Dedifferentiated amniotic fluid mesenchymal stem cell (primary cell): ENCODE measurements at regions not wholly inside any gene's neighbourhood (a gene's known extent, or its start where the extent isn't known, plus 50 kb on each side); places are given as distances from the start of the nearest gene placed in this dataset.

Source experiments
- DNase-seq: peaks from one replicate; pipeline ENCODE4 v3.0.0-alpha.2; 2016; ENCODE audit errors: extremely low spot score

DNA sequence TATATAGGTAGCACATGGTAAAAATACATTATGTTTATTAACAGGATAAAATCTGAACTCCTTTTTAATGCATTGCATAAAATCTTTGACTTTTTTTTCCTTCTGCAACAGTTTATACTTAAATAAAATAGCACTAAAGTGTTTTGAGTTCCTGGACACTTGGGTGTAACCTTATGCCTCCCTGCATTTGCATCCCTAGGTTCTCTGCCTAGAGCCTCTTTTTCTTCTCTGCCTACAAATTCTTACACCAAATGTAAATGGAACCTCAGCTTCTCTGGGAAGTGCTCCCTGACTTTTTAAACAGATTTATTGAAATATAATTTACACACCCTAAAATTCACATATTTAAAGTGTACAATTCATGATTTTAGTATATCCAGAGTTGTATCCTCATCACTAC, 1017.6 kb downstream of the CNTNAP5 start:
- no peak for DNase-seq

DNA sequence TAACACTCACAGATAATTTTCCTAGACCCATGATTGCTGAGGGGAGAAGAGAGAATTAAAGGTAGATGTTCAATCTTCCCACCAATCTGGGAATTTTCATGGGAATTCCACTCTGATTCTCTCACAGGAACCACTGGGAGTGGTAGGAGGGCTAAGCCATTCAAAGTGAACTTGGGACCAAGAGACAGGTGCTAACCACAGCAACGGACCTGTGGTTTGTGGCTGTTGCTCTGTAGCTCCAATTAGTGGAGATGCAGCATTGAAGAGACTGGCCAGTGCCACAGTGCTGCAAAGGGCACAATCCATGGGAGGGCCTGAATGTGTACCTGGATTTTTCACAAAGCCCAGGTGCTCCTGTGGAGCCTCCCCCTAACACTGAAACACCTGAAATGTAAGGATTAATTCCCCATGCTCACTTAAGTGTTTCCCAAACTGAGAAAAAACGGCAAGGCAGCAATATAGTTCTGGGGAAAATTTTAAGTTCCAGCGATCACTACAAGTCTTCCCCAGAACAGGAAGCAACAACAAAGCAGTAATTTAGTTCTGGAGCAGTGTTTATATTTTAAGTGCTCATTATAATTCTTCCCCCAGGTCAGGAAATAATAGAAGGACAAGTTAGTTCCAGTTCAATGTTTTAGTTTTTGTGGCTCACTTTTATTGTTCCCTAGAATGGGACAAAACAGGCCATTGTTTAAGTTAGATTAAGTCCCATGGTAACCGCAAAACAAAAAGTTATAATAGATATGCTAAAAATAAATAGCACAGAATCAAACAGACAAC, 1045.8 kb downstream of the CNTNAP5 start:
- no peak for DNase-seq

GRCh38 chr2:125073440-125073839, 1048.4 kb downstream of the CNTNAP5 start:
- no peak for DNase-seq

GRCh38 chr2:125085904-125086303, 1060.8 kb downstream of the CNTNAP5 start:
- no peak for DNase-seq

DNA sequence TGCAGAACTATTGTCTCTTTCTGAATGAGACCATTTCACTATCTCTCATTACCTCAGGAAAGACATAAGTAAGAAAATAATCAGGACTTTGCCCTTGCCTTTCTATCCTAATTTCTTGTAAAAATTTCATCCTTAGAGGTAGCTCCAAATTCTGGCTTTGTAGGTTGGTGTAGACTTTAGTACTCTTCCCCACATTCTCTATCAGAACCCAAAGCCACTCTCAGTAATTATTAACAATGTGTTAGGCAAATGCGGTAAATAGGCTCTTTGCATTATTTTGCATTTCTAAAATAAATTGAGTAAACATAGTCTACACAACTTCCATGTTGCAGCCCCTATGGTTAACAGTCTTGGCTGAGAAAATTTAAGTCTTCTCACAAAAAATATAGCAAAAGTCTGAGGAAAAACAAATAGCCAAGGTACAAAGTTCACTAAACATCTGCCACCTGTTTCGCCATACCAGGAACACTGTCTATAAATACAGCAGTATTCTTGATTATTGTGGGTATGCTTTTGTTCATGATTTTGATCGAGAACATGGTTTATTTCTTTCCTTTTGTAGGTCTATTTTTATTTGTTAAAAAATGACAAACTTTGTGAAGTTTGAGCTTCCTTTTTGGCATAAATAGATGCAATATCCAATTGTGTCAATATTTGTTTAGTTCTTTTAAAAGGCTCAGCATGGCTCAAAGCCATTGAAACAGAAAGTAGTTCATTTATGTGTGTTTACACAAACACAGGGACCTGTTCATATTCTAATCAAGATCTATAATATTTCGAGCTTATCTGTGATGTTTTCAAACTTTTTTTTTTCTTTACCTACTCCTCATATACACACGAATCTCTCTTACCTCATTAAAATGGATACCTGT, 1061.5 kb downstream of the CNTNAP5 start:
- DNase-seq: no peak

GRCh38 chr2:125092276-125093009, 1067.4 kb downstream of the CNTNAP5 start:
- no peak for DNase-seq

- DNase-seq: no peak
Observed at GRCh38 chr2:125095826-125096225, 1070.7 kb downstream of the CNTNAP5 start.

DNA sequence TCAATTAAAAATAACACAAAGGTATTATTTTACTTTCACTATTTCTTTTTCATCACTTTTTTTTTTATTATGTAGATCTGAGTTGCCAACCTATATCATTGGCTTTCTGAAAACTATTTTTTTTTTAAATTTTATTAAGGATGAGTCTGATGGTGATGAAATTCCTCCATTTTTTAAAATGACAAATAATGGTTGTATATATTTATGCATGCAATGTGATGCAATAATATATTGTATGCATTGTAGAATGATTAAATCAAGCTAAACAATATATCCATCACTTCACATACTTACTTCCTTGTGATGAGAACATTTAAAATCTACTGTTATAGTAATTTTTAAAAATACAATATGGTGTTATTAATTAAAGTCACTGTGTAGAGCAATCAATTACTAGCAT, 1081.6 kb downstream of the CNTNAP5 start:
- no peak for DNase-seq

DNA sequence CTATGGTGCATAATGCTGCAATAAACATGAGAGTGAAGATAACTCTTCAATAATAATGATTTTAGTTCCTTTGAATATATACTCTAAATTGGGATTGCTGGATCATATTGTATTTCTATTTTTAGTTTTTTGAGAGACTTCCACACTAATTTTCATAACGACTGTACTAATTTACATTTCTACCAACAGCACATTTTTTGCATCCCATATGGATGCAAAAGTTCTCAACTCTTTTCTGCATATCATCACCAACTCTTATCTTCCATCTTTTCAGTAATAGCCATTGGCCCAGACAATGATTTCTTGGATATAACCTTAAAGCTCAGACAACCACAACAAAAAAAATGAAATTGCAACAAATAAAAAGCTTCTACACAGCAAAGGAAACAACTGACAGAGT, 1082.4 kb downstream of the CNTNAP5 start:
- DNase-seq: no peak

GRCh38 chr2:125108251-125108650, 1083.2 kb downstream of the CNTNAP5 start:
- DNase-seq: no peak

GRCh38 chr2:125125902-125126301, 1100.8 kb downstream of the CNTNAP5 start:
- no peak for DNase-seq

- no peak for DNase-seq
Observed at GRCh38 chr2:125160947-125161346, 1135.9 kb downstream of the CNTNAP5 start.

- DNase-seq: no peak
Observed at GRCh38 chr2:125167152-125167551, 1142.1 kb downstream of the CNTNAP5 start.

DNA sequence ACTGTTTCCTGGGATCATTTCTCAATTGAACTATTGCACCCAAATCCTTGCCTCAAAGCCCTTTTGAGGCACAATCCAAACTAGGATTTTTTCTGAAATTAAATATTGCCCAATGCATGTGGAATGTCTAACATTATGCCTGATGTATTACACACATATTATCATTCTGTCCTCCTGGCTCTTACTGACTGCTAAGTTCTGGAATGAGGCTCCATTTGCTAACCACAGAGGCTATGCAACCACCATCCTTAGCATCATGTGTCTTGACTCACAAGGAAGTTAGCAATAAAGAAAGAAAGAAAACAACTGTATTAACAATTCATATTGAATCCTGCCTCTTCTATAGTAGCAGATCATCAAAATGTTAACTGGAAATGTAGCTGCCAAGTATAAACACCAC, 1142.7 kb downstream of the CNTNAP5 start:
- DNase-seq: no peak

DNA sequence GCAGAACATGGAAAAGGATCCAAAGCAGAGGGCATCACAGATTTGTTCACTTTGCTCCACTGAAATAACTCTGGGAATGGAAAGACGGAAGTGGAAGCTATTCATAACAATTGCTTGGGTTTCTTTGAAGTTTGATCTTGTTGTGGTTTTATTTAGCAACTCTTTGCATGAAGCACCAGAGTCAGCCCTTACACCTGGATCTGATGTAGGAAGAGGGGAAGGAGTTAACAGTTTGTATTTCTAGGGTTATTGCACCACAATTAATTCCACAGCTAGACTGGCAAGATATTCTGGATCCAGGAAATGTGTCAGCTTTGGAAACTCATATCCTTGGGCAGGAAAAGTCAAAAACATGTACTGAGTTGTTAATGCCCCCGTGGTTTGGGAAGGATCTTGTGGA, 1143.4 kb downstream of the CNTNAP5 start:
- DNase-seq: no peak

DNA sequence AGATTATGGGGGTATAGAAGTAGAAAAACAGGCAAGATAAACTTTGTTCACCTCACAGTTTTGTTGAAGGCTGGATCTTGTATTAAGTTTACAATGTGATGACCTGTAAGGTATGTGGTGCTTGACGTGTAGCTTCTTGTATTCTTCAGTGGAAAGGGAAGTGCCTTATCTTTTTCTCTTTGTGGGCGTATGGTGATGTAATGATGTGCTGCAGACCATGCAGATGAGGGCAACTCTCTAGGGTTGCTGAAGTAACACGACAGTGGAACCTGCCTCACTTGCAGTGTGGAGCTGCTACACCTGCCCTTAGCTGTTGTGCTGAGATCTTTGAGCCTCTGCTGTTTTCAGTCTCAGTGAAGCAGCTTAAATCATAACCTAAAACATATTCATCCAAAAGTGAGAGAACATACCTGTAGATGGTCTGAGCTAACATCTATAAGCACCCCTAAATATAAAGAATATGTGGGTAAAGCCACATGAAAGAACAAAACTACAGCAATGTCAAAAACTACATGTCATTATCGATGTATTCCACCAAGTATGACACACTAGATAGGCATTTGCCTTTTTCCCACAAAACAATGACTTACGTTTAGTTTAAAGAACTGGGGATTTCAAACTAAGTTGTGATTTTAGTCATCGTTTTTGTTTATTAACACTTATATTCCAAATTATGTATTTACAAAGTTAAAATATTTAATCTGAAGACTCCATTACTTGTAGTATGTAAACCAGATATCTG, 1144.1 kb downstream of the CNTNAP5 start:
- DNase-seq: no peak

- no peak for DNase-seq
Observed at GRCh38 chr2:125169764-125170146, 1144.7 kb downstream of the CNTNAP5 start.

DNA sequence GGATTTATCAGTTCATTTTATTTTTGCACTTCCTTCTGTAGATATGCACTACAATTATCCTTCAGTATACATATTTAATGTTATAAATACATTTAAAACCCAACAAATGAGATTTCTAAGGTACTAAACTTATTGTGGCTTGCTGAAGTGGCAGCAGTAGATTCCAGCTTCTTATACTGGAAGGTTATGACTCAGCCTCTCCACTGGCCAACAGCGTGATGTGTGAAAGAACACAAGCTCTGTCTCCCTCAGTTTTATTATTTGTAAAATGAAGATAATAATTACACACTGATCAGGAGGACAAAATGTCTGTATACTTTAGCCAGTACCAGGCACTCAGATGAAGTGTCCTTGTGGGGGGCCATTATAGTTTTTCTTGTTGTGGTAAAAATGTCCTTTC, 1147.1 kb downstream of the CNTNAP5 start:
- no peak for DNase-seq

- no peak for DNase-seq
Observed at GRCh38 chr2:125175415-125175814, 1150.3 kb downstream of the CNTNAP5 start.

DNA sequence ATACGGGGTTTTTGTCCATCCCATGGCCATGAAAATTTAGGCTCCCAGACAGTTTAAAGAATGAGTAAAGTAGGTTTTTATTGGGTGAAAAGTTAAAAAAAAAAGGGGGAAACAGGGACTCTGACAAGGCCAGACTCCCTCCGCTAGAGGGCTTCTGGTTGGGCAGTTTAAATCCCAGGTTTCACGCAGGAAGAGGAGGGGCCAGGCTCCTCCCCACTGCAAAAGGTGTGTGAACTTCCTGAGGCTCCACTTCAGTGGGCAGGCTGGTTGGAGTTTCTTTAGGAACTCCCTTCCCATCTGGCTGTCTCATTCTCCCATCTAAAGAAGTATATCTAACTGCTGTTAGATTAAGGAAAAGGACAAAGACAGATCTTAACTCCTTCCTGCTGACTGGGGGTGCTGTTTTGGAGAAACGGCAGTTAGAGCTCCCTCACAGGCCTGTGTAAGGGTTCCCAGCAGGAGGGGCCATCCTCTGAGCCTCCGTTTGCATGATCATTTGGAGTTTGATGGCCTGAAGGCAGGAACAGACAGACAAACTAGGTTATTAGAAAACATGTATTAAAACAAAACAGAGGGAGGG, 1160.7 kb downstream of the CNTNAP5 start:
- no peak for DNase-seq

DNA sequence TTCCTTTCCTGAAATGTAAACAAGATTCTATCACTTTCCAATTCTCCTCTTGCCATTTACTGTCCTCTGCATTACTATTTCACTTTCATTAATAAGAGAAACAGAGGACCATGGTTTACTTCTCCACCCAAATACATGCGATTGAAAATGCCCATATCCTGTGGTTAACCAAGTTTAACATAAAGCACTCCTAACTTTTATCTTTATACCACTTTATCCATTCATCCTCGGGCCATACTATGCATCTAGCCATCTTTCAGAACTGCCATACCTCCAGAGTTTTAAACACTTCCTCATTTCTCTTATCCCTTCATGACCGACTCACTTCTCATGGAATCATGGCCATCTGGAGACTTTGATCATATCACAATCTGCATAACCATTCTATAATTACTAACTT, 1182.3 kb downstream of the CNTNAP5 start:
- no peak for DNase-seq
